DMS153 (cell line): ENCODE measurements at regions not wholly inside any gene's neighbourhood (a gene's known extent, or its start where the extent isn't known, plus 50 kb on each side); places are given as distances from the start of the nearest gene placed in this dataset.

Source experiments
- DNase-seq: peaks from one replicate; lab custom pipeline; 2025; lab: John Stamatoyannopoulos, UW

DNA sequence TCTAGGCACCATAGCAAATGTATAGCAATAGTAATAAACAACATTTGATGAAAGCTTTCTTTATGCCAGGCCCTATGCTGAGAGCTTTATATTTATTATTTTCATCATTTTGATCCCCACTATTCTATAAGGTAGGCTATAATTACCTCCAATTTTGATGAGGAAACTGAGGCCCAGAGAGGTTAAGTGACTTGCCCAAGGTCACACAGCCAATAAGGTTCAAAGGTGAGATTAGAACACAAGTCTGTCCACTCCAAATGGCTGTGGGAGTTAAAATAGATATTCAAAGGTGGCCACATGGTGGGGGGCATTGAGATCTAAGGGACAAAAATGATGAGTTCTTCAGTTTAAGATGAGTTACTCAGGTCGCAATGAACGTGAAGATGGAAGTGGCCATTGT lies 269.9 kb downstream of the BMP7 start:
- no peak for DNase-seq

DNA sequence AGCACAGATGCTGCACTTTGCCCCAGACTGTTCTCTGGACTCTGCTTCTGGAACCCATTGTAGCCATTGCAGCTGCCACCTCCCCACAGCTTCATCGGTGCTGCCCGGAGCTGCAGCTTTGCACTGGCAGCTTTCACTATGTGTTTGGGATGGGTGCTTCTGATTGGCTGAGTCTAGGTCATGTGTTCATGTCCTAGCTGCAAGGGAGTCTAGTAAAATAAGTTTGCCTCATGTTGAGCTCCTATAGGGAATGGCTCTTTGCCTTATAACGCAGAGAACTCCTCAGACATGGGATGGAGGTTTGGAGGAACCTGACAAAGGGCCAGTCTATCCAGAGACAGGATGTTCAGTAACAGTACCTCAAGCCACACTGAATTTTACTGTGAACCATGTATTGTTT lies 268.0 kb downstream of the BMP7 start:
- DNase-seq = no peak

DNA sequence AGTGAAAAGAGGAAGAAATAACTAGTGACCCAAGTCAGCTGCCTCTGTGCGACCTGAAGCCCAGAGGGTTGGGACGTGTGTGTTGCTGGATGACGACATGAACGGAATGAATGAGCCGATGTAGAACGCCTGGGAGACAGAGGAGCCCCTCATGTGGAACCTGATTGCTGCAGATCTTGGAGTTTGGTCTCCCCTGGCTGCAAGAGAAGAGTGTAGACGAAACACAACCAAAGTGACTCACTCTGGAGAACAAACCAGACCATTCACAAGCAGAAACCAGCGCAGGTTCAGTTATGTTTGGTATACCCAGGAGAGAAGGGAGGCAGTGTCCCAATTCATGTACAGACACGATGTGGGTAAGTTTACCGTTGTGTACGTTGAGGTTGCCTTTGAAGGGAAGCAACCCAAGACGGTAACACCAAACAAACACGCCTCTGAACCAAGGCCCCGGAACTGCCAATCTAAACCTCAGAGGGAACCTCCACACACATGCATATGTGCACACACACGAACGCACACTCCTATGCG lies 265.9 kb downstream of the BMP7 start:
- DNase-seq = no peak

DNA sequence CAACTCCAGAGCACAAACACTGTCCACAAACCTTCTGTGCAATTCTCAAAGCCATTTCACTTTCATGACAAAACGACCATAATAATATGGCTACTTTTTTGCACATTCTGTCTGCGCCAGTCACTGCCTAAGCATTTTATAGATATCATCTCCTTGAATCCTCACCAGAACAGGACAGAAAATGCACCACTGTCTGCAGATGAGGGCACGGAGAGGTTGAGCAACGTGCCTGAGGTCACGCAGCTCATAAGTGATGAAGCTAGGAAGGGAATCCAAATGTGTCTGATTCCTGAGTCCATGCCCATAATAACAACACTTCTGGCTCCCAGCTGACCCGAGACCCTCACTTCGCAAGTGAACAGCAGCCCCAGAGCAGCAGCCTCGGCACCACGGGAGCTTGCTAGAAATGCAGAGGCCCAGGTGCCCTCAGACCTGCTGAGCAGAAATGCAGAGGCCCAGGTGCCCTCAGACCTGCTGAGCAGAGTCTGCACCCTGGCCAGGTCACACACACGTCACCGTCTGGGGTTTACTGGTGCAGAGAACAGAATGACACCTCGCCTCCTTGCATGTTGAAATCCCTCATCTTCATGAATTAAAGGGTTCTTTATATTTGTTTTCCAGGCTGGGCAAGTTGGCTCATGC lies 265.2 kb downstream of the BMP7 start:
- no peak for DNase-seq

DNA sequence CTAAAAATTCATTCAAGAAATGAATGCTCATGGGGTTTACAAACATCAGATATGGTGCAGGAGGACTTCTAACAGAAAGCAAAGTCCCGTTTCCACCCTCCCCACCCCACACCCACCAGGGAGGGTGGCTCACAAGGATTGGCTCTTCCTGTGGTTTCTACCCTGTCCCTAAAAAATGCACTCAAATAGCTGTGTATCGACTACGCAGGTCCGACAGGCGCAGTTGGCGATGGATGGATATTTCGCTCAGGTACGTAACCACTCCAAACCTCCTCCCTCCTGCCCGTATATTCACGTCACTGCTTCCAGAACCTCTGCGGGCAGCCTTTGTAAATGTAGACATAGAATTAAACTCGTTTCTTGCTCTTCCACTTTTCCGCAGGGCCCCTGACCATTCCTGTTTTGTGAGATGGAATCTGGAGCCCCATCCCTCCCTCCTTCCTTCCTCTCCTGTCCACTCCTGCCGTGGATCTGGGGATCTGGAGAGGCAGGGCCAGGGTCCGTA lies 264.3 kb downstream of the BMP7 start:
- DNase-seq = no peak

DNA sequence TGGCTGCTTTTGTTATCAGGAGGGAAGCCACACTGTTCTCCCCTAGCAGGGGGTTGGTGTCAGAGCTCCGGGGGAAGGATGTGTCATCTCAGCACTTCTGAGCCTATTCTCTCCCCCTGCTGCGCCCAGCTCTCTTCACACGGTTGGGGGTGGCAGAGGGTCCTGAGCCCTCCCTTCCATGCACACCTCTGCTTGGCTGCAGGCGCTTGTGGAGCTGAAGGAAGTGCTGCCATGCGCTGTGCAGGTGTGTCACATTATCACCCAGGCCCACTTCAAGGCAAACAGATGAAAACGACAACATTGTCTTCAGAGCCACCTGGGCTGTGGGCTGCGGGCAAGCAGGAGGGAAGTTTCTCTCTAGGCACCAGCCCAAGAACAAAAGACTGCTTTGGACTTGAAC lies 263.4 kb downstream of the BMP7 start:
- no peak for DNase-seq

DNA sequence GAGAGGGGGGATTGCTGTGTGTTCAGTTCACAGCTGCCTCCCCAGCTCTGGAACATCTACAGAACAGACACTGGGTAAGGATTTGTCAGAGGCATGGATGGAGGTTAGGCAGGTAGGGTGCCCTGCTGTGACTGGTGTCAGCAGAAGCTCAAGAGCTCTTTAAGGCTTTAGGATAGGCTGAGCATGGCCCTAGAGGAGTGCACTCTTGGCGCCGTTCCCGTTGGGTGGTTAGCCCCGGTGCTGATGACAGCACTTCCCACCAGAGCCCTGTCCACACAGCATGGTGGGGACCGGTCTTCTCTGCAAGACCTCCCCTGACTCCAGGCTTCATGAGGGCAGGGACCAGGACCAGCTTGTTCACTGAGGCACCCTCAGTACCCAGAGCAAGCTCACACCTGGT lies 262.0 kb downstream of the BMP7 start:
- DNase-seq = no peak

DNA sequence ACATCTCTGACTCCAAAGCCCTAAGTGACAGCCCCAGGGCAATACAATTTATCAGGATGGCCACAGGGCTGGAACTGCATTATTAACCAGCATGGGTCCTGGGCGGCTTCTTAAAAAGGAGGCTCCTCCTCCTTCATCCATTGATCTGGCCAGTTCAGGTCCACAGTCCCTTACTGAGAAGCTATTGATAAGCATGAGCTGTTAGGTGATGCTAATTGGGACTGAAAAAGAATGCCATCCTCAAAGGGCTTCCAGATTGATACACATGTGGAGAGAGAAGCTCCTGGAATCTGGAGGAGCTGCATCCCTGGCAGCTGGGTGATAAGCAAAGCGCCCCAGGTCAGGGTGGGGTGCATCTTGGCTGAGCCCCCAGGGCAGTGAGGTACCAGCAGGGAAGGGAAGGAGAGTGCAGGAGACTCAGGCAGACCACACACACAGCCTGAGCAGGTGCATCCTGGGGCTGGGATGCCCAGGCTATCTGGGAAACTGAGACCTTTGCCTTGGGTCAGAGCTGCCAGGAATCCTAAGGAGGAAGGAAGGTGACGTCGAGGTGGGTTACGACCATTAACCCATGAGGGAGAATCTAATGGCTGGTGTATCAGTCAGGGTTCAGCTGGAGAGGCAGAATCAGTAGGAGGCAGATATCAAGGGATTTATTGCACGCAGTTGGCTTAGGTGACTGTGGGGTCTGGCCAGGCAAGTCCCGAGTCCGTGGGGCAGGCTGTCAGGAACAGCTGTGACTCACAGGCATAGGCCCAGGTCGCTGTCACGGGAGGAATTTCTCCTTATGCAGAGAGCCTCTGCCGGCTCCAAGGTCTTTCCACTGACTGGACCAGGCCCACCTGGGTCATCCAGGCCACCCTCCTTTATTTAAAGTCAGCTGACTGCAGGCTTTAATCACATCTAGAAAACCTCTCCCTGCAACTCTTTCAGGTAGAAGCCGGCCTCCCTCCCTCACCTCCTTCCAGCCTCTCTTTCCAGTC lies 261.2 kb downstream of the BMP7 start:
- no peak for DNase-seq

DNA sequence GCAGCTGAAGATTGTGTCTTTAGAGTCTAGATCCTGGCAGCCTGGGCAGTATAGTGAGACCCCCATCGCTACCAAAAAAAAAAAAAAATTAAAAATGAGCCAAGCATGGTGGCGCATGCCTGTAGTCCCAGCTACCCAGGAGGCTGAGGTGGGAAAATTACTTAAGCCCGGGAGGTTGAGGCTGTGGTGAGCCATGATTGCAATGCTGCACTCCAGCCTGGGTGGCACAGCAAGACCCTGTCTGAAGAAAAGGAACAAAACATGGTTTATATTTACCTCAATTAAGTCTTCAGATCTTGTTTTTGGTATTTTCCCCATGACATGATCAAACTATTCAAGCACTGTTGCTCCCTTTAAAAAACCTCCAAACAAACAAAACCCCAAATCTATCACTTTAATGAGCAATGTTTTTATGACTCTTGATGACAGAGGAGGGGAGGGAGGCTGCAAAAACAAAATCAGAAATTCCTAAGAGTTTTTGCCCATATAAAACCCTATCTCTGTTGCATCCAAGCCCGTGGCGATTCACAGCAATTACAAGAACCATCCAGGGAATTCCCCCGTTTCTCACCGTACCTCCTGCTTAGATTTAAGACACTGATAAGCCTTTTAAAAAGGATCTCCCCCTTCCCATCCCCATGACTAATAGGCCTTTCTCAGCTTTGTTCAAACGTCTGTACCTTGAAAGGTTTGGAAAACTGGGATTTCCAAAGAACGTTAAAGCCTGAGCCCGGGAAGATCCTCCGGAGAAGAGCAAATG lies 259.9 kb downstream of the BMP7 start:
- DNase-seq = no peak

DNA sequence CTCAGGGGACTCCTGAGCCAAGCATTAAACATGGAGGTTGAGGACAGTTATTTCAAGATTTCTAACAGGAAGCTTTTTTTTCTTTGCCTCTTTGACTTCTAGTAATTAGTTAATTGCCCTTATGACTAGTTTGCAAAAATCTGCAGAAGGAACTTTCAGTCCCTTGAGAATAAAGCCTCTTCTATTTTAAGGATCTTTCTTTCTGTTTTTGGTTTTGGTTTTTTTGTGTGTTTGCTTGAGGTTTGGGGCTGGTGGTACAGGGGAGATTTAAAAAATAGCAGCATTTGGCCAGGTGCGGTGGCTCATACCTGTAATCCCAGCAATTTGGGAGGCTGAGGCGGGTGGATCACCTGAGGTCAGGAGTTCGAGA lies 259.3 kb downstream of the BMP7 start:
- DNase-seq = no peak

DNA sequence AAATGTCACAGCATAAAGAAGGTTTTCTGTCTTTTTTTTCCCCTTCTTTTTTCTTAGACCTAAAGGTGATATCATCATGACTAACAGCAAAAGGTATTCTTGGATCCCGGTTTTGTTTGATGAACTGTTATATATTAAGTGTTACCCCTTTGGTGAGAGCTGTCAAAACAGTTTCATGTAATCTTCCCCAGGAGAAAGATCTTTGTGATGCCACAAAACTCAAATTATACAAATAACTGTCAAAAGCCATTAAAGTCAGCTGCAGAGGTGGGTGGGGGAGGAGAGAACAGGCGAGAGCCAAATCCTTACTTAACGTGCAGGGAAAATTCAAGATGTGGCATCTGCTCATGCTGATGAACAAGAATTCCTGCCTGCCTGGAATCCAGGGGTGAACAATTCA lies 258.2 kb downstream of the BMP7 start:
- no peak for DNase-seq

DNA sequence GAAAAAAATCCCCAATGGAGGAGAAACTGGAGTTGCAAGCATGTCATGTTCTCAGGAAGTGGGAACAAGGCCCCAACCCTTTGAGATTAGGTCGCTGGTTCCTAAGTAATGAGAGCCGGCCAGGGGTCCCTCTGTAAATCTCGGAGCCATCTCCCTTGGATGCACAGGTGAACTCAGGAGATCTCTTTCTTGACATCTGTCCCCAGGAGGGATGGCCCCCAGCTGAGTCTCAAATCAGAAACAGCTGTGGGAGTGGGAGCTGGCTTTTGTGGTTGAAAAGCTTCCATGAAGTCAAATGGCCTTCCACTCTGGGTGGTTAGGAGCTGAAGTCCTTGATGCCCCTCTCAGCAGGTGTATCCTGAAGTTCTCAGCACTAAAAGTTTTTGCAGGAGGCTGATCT lies 257.1 kb downstream of the BMP7 start:
- DNase-seq = no peak

DNA sequence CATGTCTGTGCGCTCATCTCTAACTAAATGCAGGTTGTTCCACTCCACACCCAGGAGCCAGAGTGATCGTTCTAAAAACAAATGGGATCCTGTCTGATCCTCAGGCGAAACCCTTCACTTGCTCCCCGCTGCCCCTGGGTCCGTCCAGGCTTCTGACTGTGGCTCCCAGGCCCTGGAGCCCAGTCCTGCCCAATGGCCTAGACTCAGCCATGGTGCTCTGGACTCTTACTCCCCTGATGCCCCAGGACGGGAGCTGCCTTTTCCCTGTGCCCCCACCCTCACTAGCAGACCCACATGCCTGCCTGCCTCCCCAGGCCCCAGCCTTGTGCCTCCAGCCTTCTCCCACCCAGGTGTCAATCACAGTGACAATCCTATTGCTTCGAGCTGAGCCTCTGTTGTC lies 256.7 kb downstream of the BMP7 start:
- DNase-seq = no peak

DNA sequence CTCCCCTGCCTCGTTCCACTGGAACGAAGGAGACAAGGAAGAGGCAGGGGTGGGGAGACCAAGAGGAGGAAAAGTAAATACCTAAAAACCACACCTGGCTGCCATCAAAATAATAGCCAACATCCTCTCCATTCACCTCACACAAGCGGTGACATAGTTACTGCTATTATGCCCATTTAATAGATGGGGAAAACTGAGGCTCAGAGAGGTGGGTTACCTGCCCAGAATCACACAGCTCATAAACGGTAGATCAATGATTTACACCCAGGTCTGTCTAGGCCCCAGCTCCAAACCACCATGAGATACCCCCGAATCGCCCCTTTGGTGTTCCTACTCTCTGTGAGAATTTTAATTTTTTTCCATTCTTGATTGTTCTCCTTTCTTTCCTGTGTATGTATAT lies 253.8 kb downstream of the BMP7 start:
- DNase-seq = no peak

DNA sequence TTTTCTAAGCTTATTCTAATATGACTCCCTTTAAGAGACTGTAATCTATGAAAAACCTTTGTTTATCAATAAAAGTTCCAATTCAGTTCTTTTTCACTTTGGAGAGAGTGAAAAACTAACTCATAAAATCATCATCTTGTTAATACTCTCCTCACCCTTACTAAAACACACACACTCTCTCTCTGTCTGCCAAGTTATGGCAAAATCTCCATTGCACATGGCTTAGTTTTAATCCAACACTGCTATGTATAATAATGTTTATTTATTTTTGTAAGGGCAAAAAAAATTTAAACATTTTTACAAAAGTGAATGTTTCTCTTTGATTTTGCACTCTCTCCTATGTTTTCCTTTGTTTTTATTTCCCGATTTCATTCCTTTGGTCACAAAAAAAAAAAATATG lies 253.2 kb downstream of the BMP7 start:
- DNase-seq = no peak

DNA sequence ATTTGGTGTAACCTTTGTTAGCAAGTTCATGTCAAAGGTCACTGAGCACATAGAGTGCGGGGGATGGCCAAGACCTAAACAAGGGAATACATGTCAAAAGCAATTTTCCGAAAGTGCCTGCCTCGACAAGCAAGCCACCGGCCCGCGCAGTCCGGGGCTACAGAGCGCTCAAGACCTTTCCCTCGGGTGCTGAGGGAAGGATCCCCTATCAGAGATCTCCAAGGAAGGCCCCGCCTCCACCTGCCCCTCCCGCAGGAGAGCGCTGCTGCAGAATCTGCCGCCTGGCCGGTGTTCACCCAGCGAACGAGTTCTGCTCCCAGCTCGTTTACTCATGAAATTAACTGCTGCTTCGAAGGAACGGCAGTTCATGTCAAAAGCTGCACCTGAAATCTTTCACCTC lies 252.7 kb downstream of the BMP7 start:
- no peak for DNase-seq

DNA sequence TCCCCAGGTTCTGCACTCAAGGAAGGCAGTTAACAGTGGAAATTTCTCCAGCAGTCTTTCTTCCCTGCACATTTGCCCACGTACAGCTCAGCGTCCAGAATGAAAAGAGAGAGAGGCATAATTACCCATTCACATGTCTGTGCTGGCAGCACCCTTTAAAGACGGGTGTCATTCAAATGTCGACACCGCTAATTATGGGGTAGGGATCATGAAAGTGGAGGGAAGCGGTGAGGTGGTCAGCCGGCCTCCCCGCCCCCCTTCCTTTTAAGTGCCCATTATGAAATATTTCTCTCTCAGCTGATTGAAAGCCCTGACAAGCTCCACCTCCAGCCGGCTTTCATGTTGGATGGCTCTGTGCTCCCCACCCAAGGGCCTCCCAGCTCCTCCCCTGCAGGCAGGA lies 246.1 kb downstream of the BMP7 start:
- DNase-seq = no peak

DNA sequence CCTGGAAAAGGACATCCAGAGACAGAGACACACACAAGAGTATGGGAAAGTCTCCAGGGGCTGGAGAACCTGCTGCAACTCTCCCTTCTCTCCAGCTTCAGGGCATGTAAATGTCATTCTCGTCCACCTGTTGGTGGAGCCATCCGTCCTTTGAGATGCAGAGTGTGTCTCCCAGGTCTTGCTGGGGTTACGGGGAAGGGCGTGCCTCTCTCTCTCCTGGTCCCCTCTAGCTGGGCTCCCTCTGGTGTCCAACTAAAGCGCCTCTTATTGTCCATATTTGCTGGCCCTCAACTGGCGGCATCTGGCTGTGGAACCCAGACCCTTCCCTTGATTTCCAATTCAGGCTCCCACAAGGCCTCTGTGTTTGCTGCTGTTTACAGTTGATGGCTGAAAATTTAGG lies 244.1 kb downstream of the BMP7 start:
- no peak for DNase-seq

DNA sequence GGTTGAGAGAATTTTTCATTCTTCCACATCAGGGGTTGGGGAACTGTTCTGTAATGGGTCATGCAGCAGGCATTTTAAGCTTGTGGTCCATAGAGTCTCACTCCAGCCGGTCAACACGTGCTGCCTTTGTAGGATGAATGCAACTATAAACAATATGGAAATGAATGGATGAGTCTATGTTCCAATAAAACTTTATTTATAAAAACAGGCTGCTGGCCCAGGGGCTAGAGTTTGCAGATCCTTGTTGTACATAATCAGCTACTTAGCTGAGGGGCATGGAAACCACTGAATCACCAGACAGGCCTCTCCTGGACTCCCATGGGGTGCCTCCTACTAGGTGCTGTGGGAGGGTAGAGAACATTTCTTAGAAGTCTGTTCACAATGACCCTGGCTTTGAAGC lies 243.4 kb downstream of the BMP7 start:
- no peak for DNase-seq

DNA sequence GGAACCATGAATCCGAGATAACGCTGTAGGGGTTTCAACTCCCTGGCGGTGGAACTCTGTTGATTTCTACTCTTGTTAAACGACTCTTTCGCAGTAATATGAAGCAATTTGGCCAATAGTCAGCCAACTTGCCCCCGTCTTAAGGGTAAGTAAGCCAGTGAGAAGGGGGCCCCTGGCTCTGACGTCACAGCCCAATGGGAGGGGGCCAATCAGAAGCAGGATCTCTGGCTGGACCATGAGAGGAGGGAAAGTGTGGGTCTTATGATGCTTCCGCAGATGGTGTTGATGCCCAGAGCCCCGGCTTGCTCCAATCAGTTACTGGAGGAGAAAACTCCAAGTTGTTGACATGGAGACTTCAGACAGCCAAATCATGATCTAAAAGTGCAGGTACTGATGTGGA lies 242.4 kb downstream of the BMP7 start:
- no peak for DNase-seq

DNA sequence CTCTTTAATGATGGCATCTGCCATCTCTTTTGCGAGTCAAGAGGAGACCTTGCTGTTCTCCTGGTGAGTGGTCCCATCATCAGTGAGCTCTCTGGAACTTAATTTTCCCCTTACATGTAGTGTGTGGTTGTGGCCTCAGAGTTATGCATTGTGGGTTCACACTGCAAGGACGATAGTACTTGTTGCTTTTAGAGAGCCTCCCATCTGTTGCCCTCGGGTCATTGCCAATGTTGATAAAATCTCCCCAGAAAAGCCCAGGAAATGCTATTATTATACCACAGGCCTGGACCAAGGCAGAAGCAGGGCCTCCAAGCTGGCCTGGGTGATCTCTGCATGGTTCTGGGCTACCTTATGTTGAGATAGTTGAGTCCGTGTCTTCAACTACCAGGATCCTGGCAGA lies 241.6 kb downstream of the BMP7 start:
- no peak for DNase-seq

DNA sequence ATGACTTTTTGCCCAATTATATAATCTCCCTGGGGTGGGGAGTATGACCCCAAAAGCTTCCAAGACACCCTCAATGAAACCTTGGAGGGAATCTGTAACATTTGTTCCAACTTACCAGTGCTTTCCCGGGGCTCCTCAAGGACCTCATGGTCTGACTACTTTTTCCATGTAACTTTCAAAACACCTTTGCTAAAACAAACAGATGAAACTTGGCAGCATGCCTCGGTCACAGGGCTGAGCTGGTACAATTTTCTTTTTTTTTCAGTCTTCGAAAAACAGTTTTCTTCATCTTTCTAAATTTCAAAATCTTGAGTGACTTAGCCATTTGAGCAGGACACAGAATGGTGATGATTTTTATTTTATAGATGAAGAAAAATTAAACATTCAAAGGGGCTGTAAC lies 241.2 kb downstream of the BMP7 start:
- DNase-seq = no peak
